ENCODE measurements at regions not wholly inside any gene's neighbourhood (a gene's known extent, or its start where the extent isn't known, plus 50 kb on each side); places are given as distances from the start of the nearest gene placed in this dataset.

GRCh38 chr14:22333422-22334274 is 255.4 kb downstream of the DAD1 start (continued):
- TF ChIP-seq RXRA (CRISPR knock-in tag; IDR thresholded peaks at IDR 0.05): no peak; the same call in 1 of the 2 replicates
- no peak for TF ChIP-seq ZNF639 (CRISPR knock-in tag; conservative IDR thresholded peaks at IDR 0.05)
- TF ChIP-seq ATRX (CRISPR knock-in tag; IDR thresholded peaks at IDR 0.05; ENCODE audit: borderline replicate concordance): no peak
- no peak for TF ChIP-seq CERS6 (CRISPR knock-in tag; IDR thresholded peaks at IDR 0.05)
- TF ChIP-seq ZNF567 (CRISPR knock-in tag; IDR thresholded peaks at IDR 0.05; ENCODE audit: borderline replicate concordance): no peak
- TF ChIP-seq ZNF414 (CRISPR knock-in tag; IDR thresholded peaks at IDR 0.05): no peak
- no peak for TF ChIP-seq ZFP36L2 (CRISPR knock-in tag; IDR thresholded peaks at IDR 0.05)
- no peak for TF ChIP-seq ZC3H4 (CRISPR knock-in tag; IDR thresholded peaks at IDR 0.05; ENCODE audit: borderline replicate concordance)
- TF ChIP-seq SKI (IDR thresholded peaks at IDR 0.05; ENCODE audit: partially characterized antibody): peak; percentile 54
- TF ChIP-seq EED (CRISPR knock-in tag; IDR thresholded peaks at IDR 0.05): no peak
- no peak for TF ChIP-seq ZNF768 (CRISPR knock-in tag; IDR thresholded peaks at IDR 0.05)
- TF ChIP-seq RNF2 (conservative IDR thresholded peaks at IDR 0.05; ENCODE audit: low read depth): peak; percentile 54; the same call in 1 of the 2 replicates
- no peak for TF ChIP-seq KLF11 (CRISPR knock-in tag; IDR thresholded peaks at IDR 0.05)
- no peak for TF ChIP-seq ZNF7 (CRISPR knock-in tag; IDR thresholded peaks at IDR 0.05)
- TF ChIP-seq MIXL1 (CRISPR knock-in tag; IDR thresholded peaks at IDR 0.05): peak; percentile 88
- TF ChIP-seq ZBTB34 (CRISPR knock-in tag; IDR thresholded peaks at IDR 0.05): no peak
- TF ChIP-seq U2AF1 (optimal IDR thresholded peaks at IDR 0.05; ENCODE audit: low read depth, low read length): no peak
- no peak for TF ChIP-seq NONO (IDR thresholded peaks at IDR 0.05)
- TF ChIP-seq NONO (CRISPR knock-in tag; conservative IDR thresholded peaks at IDR 0.05): no peak
- TF ChIP-seq IRX3 (CRISPR knock-in tag; IDR thresholded peaks at IDR 0.05; ENCODE audit: borderline replicate concordance, low read depth): no peak
- peak; percentile 71 to 83 for TF ChIP-seq MAFK (conservative IDR thresholded peaks at IDR 0.05 in 1 of 2, IDR thresholded peaks at IDR 0.05 in 1 of 2; ENCODE audit: low read length in 2 of 2)
- TF ChIP-seq ZNF572 (CRISPR knock-in tag; IDR thresholded peaks at IDR 0.05): no peak
- TF ChIP-seq HOXD1 (CRISPR knock-in tag; IDR thresholded peaks at IDR 0.05): peak; percentile 82; the same call in 1 of the 2 replicates
- TF ChIP-seq KLF13 (CRISPR knock-in tag; IDR thresholded peaks at IDR 0.05): no peak
- TF ChIP-seq MBD4 (IDR thresholded peaks at IDR 0.05; ENCODE audit: borderline replicate concordance, low read length): peak; percentile 50; the same call in 1 of the 2 replicates
- TF ChIP-seq HNF4G (IDR thresholded peaks at IDR 0.05; ENCODE audit: borderline replicate concordance, low read depth, low read length): no peak
- TF ChIP-seq HNF4G (CRISPR knock-in tag; IDR thresholded peaks at IDR 0.05; ENCODE audit: borderline replicate concordance, low read depth): no peak; the same call in 1 of the 2 replicates
- no peak for TF ChIP-seq GZF1 (CRISPR knock-in tag; IDR thresholded peaks at IDR 0.05)
- TF ChIP-seq MAX (IDR thresholded peaks at IDR 0.05): peak; percentile 29; the same call in 1 of the 2 replicates

All from HepG2 (cell line).